Stimulated activated CD8-positive, alpha-beta memory T cell treated with anti-CD3 and anti-CD28 coated beads, Interleukin-4, amount 100 ng/mL, for 24 hours (primary cell): ENCODE measurements at regions not wholly inside any gene's neighbourhood (a gene's known extent, or its start where the extent isn't known, plus 50 kb on each side); places are given as distances from the start of the nearest gene placed in this dataset.

ENCODE experiments used
- DNase-seq: peaks from one replicate; pipeline ENCODE4 v3.0.0-alpha.2; 2020; ENCODE audit warnings: low read depth

DNA sequence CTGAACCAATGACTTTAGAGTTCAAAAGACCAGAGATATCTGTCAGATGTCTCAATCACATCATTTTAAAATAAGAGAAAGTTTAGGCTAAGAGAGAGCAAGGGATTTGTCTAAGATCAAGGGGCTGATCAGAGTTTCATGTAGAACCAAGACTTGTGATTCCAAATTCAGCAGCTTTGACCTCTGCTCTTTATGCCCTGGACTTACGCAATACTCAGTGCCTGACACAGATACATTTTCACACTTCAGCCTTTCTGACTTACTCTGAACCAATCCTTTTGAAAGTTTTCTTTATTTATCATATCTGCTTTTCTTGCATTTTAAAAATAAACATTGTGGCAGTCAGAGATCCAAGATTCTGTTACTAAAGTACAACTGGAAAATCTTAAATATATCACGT is 428.0 kb downstream of the PLPP3 start:
- no peak for DNase-seq

DNA sequence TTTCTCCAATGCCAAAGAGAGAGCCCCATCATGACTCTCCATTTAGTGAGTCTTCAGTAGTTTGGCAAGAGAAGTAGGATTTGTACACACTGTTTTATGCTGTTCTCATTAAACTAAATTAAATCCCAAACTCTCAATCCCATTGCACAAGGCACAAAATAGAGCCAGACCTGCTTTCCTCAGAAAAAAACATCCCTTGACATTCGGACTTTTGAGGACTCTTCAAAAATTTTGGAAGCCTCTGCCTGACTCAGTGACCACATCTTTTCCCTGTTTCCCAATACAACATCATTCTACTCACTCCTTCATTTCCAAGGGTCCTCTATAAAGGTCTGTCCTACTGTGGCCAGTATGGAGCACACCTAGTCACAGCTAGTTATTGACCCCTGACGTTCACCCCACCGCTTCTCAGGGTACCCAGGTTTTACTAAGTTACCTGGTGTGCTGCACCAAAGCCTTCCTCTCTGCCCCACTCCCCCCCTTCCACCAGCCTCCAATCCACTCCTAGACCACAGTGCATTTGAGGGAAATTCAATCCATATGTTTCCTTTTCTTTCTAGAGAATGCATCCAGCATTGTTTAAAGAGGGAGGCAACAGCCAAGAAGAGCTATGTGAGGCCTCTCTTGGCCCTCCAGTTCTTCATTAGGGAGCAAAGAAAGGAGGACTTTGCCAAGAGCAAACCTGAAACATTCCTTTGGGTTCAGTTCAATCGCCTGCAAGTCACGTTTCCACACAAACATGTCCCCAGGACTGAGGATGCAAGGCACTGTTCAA is 428.7 kb downstream of the PLPP3 start:
- no peak for DNase-seq

DNA sequence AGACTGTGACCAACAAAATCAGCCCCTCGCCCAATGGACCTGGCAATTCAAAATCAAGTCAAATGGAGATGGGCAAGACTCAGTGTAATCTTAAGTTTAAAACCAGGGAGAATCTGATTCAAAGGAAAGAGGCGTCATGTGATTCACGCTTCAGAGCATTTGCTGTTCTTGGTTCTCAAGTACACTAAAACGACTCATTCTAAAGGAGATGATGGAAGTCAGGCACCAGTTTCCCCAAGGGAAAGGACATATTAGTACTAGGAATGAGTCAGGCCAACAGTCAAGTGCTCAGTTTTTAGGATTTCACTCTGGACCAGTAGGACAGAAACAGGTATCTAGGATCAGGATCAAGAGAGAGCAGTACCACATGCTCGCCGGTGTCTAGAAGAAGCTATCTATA is 429.6 kb downstream of the PLPP3 start:
- DNase-seq, result no peak

DNA sequence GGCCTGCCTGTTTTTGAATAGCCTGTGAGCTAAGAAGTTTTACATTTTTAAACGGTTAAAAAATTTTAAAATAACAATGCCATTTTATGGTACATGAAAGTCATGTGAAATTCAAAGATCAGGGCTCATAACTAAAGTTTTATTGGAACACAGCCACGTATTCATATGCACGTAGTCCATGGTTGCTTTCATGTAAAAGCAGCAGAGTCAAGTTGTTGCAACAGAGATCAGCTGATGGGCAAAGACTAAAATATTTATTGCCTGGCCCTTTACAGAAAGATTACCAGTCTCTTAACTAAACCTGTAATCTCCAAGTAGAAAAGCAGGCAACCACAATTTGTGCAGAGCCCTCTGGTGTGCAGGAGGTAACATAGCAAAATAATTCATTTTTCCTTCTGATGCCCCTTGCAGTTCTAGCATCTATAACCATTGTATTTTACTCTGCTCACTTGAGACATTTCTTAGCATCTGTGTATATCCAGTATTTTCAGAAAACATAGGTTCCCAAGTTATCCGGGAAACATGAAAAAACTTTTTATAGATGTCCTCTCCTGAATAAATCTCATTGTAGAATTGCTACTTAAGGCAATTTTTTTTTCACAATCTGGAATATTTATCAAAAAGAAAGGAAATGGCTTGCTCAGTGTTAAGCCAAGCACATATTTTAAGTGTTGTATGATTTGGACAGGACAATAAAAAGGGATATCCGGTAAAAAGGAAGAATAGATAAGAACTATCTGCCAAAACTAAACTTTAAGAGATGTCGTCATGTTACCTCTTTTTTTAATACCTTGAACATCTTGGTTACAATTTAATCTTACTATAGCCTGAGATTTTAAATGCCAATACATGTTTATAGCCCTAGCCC is 430.8 kb downstream of the PLPP3 start:
- DNase-seq, result no peak

DNA sequence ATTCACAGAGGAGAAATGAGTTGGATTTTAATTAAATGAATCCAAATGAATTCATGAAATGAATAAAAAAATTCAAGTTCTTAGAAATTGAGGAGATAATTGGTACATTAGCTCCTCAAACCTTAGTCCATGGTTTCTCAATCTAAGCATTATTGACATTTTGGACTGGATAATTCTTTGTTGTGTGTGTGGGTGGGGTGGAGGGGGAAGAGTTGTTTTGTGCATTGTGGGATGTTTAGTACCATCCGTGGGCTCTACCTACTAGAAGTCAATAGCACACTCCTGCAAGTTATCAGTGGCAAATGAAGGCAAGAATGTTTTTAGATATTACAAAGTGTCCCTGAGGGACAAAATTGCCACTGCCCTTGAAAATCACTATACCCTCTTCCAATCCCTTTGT is 431.9 kb downstream of the PLPP3 start:
- no peak for DNase-seq

DNA sequence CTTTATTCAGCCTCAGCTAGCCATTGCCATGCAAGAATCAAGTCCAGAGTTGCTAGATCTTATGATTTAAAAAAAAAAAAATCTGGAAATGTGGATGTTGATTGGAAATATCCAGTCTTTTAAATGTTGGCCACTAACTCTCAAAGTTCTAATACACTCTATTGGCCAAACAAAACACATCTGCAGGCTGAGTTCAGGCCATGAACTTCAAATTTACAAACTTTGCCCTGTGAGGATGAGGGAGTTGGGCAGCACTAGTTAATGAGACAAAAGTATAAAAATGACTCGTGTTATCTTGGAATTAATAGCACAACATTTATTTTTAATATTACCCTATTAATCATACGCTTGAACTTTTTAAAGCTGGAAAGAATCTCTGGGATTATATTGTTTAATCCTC is 432.3 kb downstream of the PLPP3 start:
- no peak for DNase-seq

DNA sequence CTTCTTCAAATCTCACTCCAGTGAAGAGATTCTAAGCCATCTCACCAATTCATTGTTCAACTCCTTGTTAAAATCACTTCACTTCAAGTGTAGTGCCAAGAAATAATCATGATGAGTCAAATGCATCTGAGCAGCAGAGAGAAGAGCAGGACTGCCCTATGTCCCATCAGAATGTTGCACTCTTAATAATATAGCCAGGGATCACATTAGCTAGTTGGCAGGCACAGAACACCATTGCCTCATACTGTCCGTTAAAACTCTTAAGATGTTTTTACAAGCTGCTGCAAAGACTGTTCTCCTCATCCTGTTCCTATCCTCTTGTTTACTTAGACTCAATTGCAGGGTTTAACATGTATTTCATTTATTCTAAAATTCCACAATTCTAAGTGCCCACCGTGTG is 432.9 kb downstream of the PLPP3 start:
- no peak for DNase-seq

DNA sequence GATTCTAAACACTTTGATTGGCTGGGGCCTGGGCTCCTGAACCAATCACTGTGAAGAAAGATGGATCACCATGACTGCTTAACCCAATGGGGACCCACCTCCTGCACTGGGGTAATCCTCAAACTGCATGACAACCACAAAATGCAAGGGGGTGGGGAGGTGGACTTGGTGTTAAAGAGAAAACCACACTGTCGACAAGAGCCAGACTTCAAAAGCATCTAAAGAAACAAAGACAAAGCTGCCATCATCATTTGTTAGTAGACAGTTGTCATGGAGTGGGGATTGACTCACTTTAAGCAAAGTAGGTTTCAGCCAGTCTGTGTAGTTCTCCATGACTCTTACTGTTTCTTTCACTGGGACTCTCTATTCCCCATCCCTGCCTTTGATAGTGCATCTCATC is 433.8 kb downstream of the PLPP3 start:
- DNase-seq, result no peak

DNA sequence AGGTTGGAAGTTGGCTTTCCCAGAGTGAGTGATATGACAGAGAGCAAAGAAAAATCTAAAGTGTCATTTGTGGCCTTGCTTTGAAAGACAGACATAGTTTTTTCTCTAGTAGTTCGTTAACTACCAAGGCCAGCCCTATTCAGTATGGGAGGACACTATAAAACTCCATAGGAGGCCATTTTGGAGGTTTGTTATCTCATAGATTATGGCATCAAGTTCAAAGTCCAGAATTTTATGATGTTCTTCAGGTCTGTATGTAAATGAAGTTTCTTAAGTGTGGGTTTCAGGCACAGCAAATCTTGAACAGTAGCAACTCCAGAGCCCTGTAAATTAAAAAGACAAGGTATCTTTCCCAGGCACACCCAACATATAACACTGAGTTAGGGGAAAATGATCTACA is 437.1 kb downstream of the PLPP3 start:
- no peak for DNase-seq

DNA sequence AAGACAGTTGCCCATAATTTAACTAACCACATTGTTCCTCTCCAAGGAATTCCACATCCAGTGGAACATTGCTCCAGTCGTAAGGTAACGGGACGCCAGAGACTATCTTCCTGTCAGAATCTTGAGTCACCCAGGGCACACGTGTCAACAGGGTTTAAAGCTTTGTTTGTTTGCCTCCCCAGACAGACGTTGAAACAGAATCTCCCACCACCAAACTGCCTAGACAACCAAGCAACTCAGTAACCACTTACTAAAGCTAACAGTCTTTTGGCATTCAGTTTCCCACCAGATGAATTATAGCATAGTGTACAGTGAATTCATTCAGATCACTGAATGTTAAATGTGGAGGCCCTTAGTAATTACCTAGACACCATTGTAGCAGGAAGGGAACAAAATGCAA is 439.5 kb downstream of the PLPP3 start:
- DNase-seq, result no peak

DNA sequence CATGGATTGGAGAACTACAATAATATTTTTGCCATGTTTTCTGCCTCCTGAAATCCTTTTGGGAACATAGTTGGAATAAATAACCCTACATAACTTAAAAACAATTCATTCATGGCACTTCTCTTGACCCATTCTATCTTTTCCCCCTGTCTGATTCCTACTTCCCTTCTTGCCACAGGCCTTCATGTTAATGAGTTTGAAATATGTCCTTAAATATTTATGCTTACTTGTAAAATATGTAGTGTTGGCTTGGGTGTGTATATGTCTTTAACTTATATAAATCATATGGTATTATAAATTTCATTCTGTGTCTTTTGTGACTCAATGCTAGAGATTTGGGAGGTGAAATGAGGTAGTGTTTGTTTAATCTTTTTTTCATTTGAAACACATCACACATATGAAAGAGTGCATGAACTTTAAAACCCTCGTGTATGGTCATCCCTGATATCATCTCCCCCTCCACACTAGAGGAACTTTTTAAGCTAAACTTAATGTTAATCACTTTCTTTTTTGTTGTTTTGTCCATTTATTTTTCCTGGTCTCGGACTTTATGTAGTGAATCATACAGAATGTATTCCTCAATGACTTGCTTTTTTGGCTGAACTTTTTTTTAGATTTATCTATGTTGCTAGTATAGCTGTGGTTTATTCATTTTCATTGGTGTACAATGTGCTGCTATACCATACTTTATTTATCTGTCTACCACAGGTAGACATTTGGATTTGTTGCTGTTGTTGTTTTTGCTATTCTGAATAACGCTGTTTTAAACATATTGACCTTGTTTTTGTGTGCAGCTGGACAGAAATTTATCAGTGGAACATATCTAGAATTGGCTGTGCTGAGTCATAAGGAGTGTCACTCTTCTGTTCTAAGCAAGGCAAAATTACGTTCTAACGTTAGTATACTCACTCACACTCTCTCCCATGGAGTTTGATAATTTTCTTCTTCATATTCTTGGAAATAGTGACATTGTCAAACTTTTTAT is 441.6 kb downstream of the PLPP3 start:
- no peak for DNase-seq

DNA sequence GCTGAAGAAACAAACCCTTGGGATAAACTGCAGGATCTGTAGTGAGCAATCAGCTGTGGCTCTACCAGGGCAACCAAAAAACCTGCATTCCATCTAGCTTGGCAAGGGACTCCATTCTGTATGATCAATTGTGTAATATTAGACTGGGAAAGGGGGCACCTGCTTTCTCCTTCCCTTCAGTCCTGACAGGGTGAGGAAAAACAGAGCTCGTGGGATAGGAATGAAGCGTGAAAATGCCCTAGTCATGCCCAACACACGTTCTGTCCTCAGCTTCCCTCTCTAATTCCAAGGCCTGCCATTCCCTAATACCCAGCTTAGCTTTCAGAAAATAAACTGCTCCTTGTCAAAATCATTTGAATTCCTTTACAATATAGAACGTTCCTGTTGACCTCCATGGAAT is 442.3 kb downstream of the PLPP3 start:
- DNase-seq, result no peak

DNA sequence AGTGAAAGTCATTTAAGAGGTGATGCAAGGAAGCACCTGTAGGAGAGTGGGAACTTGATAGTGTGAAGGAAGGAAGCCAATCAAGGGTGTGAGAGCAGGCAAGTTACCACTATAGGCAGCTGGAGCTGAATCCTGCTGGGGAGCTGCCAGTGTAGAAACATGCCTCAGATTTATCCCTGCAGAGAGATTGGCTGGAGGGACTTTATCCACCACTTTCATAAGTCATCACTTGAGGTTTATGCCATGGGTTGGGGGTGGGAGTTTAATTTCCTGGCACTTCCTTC is 443.6 kb downstream of the PLPP3 start:
- no peak for DNase-seq

DNA sequence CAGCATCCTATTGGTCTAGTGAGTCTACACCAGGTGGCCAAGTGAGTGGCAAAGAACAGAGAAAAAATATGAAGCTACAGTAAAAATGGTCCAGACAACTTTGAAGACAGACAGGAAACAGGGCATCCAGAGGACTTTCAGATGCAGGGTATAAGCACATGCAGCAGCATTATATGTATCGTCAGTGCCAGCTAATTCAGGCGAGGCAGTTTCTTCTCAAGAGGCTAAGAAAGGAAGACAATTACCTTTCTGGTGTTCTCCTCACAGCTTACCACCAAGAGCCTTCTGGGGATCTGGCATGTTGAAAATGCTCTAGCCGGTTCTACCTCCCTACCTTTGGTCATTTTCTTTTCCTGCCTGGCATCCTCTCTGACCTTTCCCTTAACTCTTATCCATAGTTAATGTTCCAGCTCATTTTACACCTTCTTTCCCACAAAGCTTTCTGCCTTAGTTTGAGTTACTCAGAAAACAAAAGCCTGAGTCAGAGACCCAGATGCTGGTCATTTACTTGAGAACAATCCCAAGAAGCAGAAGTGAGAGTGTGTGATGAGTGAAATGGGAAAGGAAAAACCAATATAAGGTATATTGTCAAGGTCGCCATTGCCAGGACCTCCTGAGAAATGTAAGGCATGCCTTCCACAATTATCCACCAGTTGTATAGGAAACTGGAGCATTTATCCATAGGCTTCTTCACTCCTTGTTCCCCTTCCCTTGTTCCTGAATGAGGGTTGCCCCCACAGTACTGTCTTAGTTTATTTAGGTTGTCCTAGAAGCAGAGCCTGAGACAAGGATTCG is 444.1 kb downstream of the PLPP3 start:
- DNase-seq, result no peak

DNA sequence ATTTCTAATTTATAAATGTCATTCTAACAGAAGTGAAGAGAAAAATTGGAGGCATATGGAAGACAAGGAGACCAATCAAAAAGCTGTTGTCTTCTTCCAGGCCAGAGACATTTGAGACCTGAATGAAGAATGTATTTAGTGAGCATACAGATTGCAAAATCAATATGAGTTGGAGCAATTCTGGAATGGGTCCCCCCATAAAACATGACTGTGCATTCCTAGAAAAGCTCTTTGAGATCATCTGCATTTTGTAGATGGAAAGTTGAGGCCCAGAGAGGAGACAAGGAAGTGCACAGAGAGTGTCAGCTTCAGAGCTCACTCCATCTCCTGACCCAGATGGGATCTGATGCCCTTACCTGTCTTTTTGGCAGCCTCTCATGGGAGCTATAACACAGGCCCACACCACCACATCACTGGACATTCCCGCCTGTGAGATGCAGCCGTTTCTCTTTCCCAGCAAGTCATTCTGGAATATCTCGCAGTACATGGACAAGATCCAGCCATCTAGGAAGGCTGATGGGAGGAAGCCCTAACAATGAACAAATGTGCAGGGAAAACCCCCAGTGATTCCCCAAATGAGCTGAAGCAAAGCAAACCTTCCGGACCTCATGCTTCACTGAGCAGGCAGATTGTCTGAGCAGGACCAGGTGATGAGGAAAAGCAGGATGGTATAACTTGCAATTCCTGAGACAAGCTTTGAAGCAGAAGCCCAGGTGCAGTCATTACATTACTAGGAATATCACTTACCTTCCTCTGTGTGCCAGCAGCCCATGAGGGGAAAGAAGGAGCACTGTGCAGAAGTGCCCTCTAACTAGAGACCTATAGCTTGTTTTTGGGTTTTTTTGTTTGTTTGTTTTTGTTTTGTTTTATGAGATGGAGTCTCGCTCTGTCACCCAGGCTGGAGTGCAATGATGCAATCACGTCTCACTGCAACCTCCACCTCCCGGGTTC is 445.6 kb downstream of the PLPP3 start:
- no peak for DNase-seq

DNA sequence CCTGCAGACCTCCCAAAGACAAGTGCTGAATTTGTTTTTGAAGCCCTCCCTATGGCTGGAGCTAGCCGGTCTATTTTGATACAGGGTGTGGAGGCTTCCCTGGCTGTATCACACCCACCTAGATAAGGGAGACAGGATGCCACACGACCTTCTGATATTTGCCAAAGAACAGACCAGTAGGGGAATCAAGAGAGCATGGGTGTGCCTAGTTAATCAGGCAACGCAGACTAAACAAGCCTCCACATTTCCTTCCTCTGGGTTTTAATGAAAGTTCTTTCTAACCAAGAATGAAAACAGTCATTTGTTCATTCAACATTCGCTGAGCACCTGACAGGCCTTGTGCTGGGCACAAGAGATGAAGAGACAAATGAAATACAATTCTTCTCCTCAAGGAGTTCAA is 446.8 kb downstream of the PLPP3 start:
- no peak for DNase-seq

DNA sequence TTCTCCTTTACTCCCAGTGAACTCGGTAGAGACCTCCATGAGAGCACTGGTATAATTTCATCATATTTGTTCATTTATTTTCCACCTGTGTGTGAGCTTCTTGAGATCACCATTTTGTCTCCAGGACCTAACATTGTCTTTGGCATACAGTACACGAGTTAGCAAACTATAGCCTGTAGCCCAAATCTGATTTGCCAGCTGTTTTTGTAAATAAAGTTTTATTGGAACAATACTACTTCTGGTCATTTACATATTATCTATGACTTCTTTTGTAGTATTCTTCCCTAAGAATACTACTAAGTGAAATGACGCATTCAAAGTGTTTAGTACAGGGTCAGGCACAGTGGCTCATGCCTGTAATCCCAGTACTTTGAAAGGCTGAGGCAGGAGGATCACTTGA is 449.5 kb downstream of the PLPP3 start:
- no peak for DNase-seq

DNA sequence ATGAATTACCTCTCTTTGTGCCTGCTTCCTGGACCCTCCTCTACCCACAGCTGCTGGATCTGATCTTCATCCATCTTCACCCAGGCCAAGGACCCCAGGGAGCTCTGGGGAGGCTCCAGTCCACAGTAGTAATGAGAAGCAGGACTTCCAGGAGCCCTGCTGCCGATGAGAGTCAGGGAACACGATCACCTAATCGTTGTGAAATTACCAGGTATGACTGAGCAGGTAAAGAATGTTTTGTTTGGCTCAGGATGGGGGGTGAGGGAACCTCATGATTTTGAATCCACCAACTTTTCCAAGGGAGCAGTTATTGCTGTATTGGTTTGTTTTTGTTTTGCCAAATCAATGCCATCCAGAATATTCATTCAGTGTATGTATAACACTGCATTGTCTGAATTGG is 454.0 kb downstream of the PLPP3 start:
- no peak for DNase-seq

DNA sequence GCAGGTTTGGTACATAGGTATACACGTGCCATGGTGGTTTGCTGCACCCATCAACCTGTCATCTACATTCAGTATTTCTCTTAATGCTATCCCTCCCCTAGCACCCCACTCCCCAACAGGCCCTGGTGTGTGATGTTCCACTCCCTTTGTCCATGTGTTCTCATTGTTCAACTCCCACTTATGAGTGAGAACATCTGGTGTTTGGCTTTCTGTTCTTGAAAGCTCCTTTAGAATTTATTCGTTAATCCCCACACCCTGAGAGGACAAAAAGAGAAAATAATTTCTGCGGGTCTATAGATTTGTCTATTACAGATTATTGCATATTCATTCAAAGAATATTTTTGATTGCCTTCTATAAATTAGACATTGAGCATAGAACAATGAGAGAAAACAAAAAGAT is 455.5 kb downstream of the PLPP3 start:
- DNase-seq, result no peak

DNA sequence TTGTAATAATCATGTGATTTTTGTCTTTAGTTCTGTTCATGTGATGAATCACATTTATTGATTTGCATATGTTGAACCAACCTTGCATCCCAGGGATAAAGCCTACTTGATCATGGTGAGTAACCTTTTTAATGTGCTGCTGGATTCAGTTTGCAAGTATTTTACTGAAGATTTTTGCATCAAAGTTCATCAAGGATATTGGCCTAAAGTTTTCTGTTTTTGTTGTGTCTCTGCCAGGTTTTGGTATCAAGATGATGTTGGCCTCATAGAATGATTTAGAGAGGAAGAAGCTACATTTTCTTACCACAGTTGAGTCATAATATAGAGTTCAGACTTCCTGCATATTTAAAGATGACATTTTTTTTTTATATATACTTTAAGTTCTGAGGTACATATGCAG is 455.9 kb downstream of the PLPP3 start:
- no peak for DNase-seq

DNA sequence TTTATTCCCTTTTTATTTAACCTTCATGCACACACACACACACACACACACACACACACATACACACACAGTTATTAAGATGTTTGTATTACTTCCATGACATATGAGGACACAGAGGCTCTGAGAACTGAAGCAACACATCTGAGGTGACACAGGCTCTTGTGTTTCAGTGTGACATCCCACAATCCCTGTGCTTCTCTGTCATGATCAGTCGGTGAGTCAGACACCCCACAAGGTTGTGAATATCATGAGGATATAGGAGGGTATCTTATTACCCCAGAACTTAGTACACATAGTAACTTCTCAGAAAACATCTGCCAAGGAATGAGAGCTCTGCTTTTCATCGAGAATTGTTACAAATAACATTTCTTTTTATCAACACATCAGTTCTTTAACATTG is 459.3 kb downstream of the PLPP3 start:
- no peak for DNase-seq
